Renal pelvis (tissue), 1 donor: ENCODE measurements at regions not wholly inside any gene's neighbourhood (a gene's known extent, or its start where the extent isn't known, plus 50 kb on each side); places are given as distances from the start of the nearest gene placed in this dataset.
"Not testable (repeated sequence)": the region's sequence is repeated elsewhere in the genome, so short reads cannot be mapped to it uniquely, and the experiment has no call there.

Experiments used
- DNase-seq: peaks from one replicate; pipeline ENCODE4 v3.0.0-alpha.2; 2013

GRCh38 chr14:57061009-57061711 is 207.5 kb downstream of the EXOC5 start:
- DNase-seq, result no peak

GRCh38 chr14:57060276-57060955 is 208.3 kb downstream of the EXOC5 start:
- no peak for DNase-seq

GRCh38 chr14:57058319-57058718 is 210.4 kb downstream of the EXOC5 start:
- DNase-seq, result no peak

GRCh38 chr14:57057803-57058202 is 210.9 kb downstream of the EXOC5 start:
- no peak for DNase-seq

GRCh38 chr14:57056522-57056921 is 212.2 kb downstream of the EXOC5 start:
- not testable (repeated sequence) for DNase-seq

GRCh38 chr14:57052705-57053302 is 215.9 kb downstream of the EXOC5 start:
- DNase-seq, result no peak

- DNase-seq, result no peak
Measured at GRCh38 chr14:57051633-57052032, 217.1 kb downstream of the EXOC5 start.

- DNase-seq, result no peak
Measured at GRCh38 chr14:57049848-57050247, 218.9 kb downstream of the EXOC5 start.

GRCh38 chr14:57046175-57046574 is 222.5 kb downstream of the EXOC5 start:
- DNase-seq, result no peak

GRCh38 chr14:57044101-57044973 is 224.4 kb downstream of the EXOC5 start:
- DNase-seq, result not testable (repeated sequence)

GRCh38 chr14:57038689-57039088 is 228.4 kb upstream of the OTX2 start:
- DNase-seq, result no peak

GRCh38 chr14:57031474-57031873 is 221.2 kb upstream of the OTX2 start:
- DNase-seq, result no peak

GRCh38 chr14:57029620-57030253 is 219.5 kb upstream of the OTX2 start:
- DNase-seq, result no peak

GRCh38 chr14:57025456-57025855 is 215.2 kb upstream of the OTX2 start:
- DNase-seq, result no peak

- no peak for DNase-seq
Measured at GRCh38 chr14:57022608-57023007, 212.3 kb upstream of the OTX2 start.

- no peak for DNase-seq
Measured at GRCh38 chr14:57018065-57018464, 207.8 kb upstream of the OTX2 start.

GRCh38 chr14:57013987-57014386 is 203.7 kb upstream of the OTX2 start:
- no peak for DNase-seq

GRCh38 chr14:57009585-57010515 is 199.6 kb upstream of the OTX2 start:
- DNase-seq, result no peak

- DNase-seq, result no peak
Measured at GRCh38 chr14:57008534-57008933, 198.3 kb upstream of the OTX2 start.

GRCh38 chr14:56998728-56999127 is 188.4 kb upstream of the OTX2 start:
- DNase-seq, result no peak
